Gastrocnemius medialis (tissue), 4 donors: ENCODE measurements at regions not wholly inside any gene's neighbourhood (a gene's known extent, or its start where the extent isn't known, plus 50 kb on each side); places are given as distances from the start of the nearest gene placed in this dataset.

ENCODE experiments used
- CTCF ChIP-seq, 5 experiments: fragments of 450-650 bp in 3 of 5; fragments of 200-600 bp in 2 of 5; sonication (generic) in 2 of 5; IDR thresholded peaks in 4 of 5; conservative IDR thresholded peaks in 1 of 5; 1 replicate in 4 of 5; 2 replicates in 1 of 5; pipeline ENCODE4 v1.5.1; 2016 to 2019; ENCODE audit warnings: antibody characterized with exemption in 5 of 5, mild to moderate bottlenecking in 3 of 5, moderate library complexity in 3 of 5
- POLR2A ChIP-seq, 2 donors: fragments of 450-650 bp; IDR thresholded peaks; one replicate each; pipeline ENCODE4 v1.6.1; 2017; ENCODE audit warnings: antibody characterized with exemption in 2 of 2, mild to moderate bottlenecking in 2 of 2, moderate library complexity in 2 of 2

GRCh38 chr6:81806793-81807565 is 54.5 kb upstream of the TENT5A start:
- no peak for TF ChIP-seq CTCF (IDR thresholded peaks at IDR 0.05 in 4 of 5, conservative IDR thresholded peaks at IDR 0.05 in 1 of 5)
- no peak for TF ChIP-seq POLR2A (IDR thresholded peaks at IDR 0.05)
